Cardiac fibroblast (primary cell): ENCODE measurements at regions not wholly inside any gene's neighbourhood (a gene's known extent, or its start where the extent isn't known, plus 50 kb on each side); places are given as distances from the start of the nearest gene placed in this dataset.

Experiments used
- DNase-seq, 2 donors: peaks; one replicate each; pipeline versions ENCODE4 v3.0.0 to v3.0.0-alpha.2; 2010; ENCODE audit warnings: low read depth in 2 of 2
- H3K4me3 ChIP-seq, 2 donors: replicated peaks in 1 of 2; 1 replicate in 1 of 2; 2 replicates in 1 of 2; pipeline ENCODE4 v1.5.1; 2011; ENCODE audit warnings: low read depth in 2 of 2, low read length in 2 of 2, mild to moderate bottlenecking in 2 of 2, moderate library complexity in 1 of 2
- CTCF ChIP-seq: IDR thresholded peaks from one replicate; pipeline ENCODE4 v1.5.1; 2011; ENCODE audit warnings: low read depth, mild to moderate bottlenecking, low read length, inconsistent platforms

DNA sequence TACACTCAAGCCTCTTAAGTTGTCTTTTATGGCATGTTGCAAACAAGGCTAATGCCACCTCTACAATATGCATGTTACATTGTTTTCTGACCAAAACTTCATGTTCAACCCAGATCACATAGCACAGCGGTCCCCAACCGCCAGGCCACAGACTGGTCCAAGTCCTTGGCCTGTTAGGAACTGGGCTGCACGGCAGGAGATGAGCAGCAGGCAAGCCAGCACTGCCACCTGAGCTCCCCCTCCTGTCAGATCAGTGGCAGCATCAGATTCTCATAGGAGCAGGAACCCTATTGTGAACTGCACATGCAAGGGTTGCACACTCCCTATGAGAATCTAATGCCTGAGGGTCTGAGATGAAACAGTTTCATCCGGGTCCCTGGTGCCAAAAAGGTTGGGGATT is 324.8 kb upstream of the CHAC2 start:
- TF ChIP-seq CTCF, result no peak
- no peak overlapping the region for H3K4me3 ChIP-seq
- DNase-seq, result no peak

GRCh38 chr2:53442093-53442492 is 325.5 kb upstream of the CHAC2 start:
- no peak for DNase-seq
- no peak for TF ChIP-seq CTCF
- H3K4me3 ChIP-seq, result no peak overlapping the region

DNA sequence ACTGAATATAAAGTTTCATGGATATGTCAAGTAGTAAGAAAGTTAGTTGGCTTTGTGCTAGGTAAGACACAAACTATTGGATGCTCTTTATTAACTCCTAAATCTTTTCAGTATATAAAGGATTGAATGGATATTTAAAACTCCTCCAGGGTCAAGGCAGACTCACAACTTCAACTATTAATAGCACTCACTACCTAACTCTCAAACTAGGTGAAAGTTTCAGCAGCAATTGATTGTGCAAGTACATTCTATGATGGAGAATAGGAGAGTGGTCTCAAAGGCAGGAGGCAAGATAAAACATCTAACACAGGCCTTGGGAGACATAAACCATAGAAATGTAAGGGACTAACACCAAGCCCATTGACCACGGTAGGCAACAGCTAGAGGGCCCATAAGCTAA is 328.9 kb upstream of the CHAC2 start:
- no peak for DNase-seq
- H3K4me3 ChIP-seq, result no peak overlapping the region
- no peak for TF ChIP-seq CTCF

DNA sequence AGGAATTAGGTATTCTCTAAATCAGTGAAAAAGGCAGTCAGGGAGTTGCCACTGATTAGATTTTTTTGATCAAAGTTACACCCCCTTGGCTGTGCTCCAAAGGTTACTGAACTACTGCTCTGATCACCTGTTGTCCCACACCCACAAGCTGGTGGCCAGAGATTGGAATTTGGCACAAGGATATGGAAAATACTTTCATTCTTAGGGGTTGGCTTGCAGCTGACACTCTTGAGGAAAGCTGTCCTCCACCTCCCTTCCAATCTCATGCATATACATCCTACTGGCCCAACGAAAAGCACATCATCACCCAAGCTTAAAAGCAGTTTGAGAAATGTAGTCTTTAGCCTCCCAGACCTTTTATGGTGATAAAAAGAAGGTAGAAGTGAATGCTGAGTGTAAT is 329.5 kb upstream of the CHAC2 start:
- no peak for TF ChIP-seq CTCF
- H3K4me3 ChIP-seq, result no peak overlapping the region
- DNase-seq, result no peak

GRCh38 chr2:53437371-53437770 is 330.2 kb upstream of the CHAC2 start:
- H3K4me3 ChIP-seq, result no peak overlapping the region
- TF ChIP-seq CTCF, result no peak
- DNase-seq, result no peak

DNA sequence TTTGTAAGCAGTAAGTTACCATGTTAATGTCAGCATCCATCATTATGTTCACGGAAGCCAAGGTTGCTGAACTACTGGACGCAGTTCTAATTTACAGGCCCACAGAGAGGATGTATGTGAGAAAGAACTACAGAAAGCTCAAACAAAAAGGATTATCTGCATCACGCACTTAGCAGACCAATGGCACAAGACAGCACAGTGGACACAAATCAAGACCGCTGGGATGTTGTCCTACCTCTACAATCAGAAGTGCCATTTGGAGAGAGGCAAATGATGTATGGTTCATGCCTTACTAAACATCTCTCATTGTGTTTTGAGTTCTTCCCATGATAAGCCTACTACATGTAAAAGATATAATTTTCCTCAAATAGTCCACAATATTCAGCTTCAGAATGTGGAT is 330.7 kb upstream of the CHAC2 start:
- no peak for DNase-seq
- no peak for TF ChIP-seq CTCF
- H3K4me3 ChIP-seq, result no peak overlapping the region

DNA sequence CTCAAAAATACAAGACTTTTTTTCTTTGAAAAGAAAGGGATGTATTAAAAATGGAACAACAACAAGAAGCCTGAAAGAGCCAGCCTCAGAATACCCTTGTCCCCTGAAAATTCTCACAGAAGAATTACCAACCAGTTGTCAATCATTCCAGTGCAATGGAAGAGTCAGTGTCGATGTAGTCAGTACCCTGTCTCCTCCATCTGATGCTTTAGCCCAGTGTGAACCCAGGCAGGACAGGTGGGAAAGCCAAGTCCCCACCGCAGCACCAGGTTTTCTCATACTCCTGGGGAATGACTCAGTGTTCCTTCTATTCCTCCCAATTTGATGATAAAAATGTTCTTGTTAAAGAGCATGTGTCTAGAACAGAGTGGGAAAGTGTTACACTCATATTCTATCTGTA is 332.0 kb upstream of the CHAC2 start:
- DNase-seq, result no peak
- no peak for TF ChIP-seq CTCF

More for the DNA sequence above, 332.0 kb upstream of the CHAC2 start:
- H3K4me3 ChIP-seq, result no peak overlapping the region
